Activated CD4-positive, alpha-beta memory T cell treated with anti-CD3 and anti-CD28 coated beads, Interleukin-2, amount 10 ng/mL, durations not matched to agents 7 days and 5 days (primary cell): ENCODE measurements at regions not wholly inside any gene's neighbourhood (a gene's known extent, or its start where the extent isn't known, plus 50 kb on each side); places are given as distances from the start of the nearest gene placed in this dataset.
"Not testable (repeated sequence)": the region's sequence is repeated elsewhere in the genome, so short reads cannot be mapped to it uniquely, and the experiment has no call there.

Experiments used
- CTCF ChIA-PET: fragments of 350-600 bp; sonication (Branson Sonifier 250); formaldehyde crosslinking; loops from one replicate; lab custom pipeline; 2021; ENCODE audit warnings: antibody characterized with exemption, inconsistent platforms; lab: Charles Lee
- POLR2A ChIA-PET: fragments of 350-600 bp; sonication (Branson Sonifier 250); formaldehyde crosslinking; loops from one replicate; lab custom pipeline; 2021; ENCODE audit warnings: antibody characterized with exemption; lab: Charles Lee
- DNase-seq: peaks from one replicate; pipeline ENCODE4 v3.0.0-alpha.2; 2020
- H3K27ac Mint-ChIP-seq: one replicate; pipeline ENCODE4 v1.8.0; 2021; ENCODE audit warnings: mild to moderate bottlenecking, mixed read lengths
- H3K27me3 Mint-ChIP-seq: one replicate; pipeline ENCODE4 v1.8.0; 2021; ENCODE audit warnings: mixed read lengths
- H3K36me3 Mint-ChIP-seq: one replicate; pipeline ENCODE4 v1.8.0; 2021; ENCODE audit warnings: low read depth, mixed read lengths
- H3K4me1 Mint-ChIP-seq: one replicate; pipeline ENCODE4 v1.8.0; 2021; ENCODE audit warnings: mixed read lengths
- H3K4me3 Mint-ChIP-seq: one replicate; pipeline ENCODE4 v1.8.0; 2021; ENCODE audit warnings: mild to moderate bottlenecking, mixed read lengths
- H3K9me3 Mint-ChIP-seq: one replicate; pipeline ENCODE4 v1.8.0; 2021; ENCODE audit warnings: mixed read lengths

- CTCF ChIA-PET = no interaction called here
- no peak overlapping the region for H3K27ac Mint-ChIP-seq
- no peaks in the 10 kb centered on the region for H3K36me3 Mint-ChIP-seq
- no peak overlapping the region for H3K4me3 Mint-ChIP-seq
- H3K9me3 Mint-ChIP-seq = peaks cover 3% of the 10 kb centered on the region
- no peaks in the 10 kb centered on the region for H3K4me1 Mint-ChIP-seq
- POLR2A ChIA-PET = no interaction called here
- DNase-seq = no peak
- no peaks in the 10 kb centered on the region for H3K27me3 Mint-ChIP-seq
These were observed 1301.7 kb upstream of the IGFBP7 start for GRCh38 chr4:58411904-58412303.

DNA sequence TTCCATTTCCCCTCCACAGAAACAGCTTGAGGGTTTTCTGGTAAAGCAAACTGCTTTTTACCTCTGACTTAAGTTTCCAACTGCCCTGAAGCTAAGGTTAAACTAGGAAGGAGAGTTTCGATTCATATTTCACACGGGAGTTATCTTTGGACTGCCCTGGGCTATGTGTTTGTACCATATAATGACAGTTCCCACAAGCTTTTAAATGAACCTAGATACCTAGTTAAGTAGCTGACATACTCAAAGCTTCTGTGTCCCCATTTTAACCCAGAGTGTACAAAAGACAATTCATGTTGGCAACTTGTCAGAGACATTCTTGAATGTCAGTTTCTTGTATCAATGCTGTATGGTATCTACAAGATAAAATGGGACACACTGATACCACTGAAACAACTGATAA, 1296.6 kb upstream of the IGFBP7 start:
- CTCF ChIA-PET = no interaction called here
- no peak overlapping the region for H3K27ac Mint-ChIP-seq
- no peak for DNase-seq
- POLR2A ChIA-PET = no interaction called here
- no peak overlapping the region for H3K4me3 Mint-ChIP-seq
- peaks cover 7% of the 10 kb centered on the region for H3K9me3 Mint-ChIP-seq
- no peaks in the 10 kb centered on the region for H3K4me1 Mint-ChIP-seq
- H3K36me3 Mint-ChIP-seq = no peaks in the 10 kb centered on the region
- no peaks in the 10 kb centered on the region for H3K27me3 Mint-ChIP-seq

GRCh38 chr4:58368221-58368620, 1258.0 kb upstream of the IGFBP7 start:
- Mint-ChIP-seq H3K36me3 (no peaks in the 10 kb centered on the region), H3K9me3 (peaks cover 6% of the 10 kb centered on the region)

DNA sequence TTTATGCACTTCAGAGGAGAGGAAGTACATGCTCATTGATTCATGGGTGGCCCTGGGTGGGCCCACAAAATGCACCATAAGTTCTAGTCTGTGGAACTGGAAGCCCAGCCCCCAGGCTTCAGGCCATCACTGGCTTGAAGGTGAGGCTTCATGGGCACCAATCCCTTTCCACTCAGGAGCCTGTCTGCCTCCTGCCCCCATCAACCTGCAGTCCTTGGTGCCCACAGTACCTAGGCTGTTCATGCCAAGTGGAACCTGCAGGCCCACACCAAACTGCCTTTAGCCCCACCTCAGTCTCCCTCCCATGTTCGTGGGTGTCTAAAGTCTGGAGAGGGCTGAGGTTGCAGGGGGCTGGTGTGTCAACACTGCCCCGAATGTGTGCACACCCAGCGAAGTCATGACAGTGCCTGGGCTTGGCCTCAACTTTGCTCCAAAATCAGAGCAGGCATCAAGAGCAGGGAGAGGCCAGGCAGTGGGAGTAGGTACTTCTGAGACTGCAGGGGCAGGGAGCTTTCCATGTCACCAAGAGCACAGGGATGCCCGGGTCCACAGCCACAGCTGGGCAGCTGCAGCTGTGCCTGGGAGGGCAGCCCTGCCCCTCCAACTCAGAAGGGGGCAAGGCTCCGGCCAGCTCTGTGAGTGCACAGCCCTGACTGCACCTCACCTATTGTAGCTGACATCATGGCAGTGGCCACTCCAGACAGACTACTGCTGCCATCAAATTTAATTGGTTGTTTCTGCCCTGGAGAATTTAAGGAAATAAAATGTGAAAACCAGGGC, 1250.4 kb upstream of the IGFBP7 start:
- no peaks in the 10 kb centered on the region for H3K36me3 Mint-ChIP-seq
- no peaks in the 10 kb centered on the region for H3K4me1 Mint-ChIP-seq
- POLR2A ChIA-PET = no interaction called here
- H3K9me3 Mint-ChIP-seq = peaks cover 7% of the 10 kb centered on the region
- no peak overlapping the region for H3K4me3 Mint-ChIP-seq
- DNase-seq = no peak
- H3K27me3 Mint-ChIP-seq = no peaks in the 10 kb centered on the region
- CTCF ChIA-PET = no interaction called here
- H3K27ac Mint-ChIP-seq = no peak overlapping the region

More at GRCh38 chr4:58368221-58368620, 1258.0 kb upstream of the IGFBP7 start:
- Mint-ChIP-seq H3K27ac (no peak overlapping the region), H3K4me1 (no peaks in the 10 kb centered on the region), H3K4me3 (no peak overlapping the region), H3K27me3 (no peaks in the 10 kb centered on the region)
- ChIA-PET CTCF (no interaction called here), POLR2A (no interaction called here)
- DNase-seq = no peak

GRCh38 chr4:58359590-58359989, 1249.4 kb upstream of the IGFBP7 start:
- no peak for DNase-seq
- H3K27ac Mint-ChIP-seq = no peak overlapping the region
- H3K4me3 Mint-ChIP-seq = no peak overlapping the region
- no peaks in the 10 kb centered on the region for H3K36me3 Mint-ChIP-seq
- peaks cover 7% of the 10 kb centered on the region for H3K9me3 Mint-ChIP-seq
- no peaks in the 10 kb centered on the region for H3K4me1 Mint-ChIP-seq
- CTCF ChIA-PET = no interaction called here
- POLR2A ChIA-PET = no interaction called here
- H3K27me3 Mint-ChIP-seq = no peaks in the 10 kb centered on the region

- H3K36me3 Mint-ChIP-seq = no peaks in the 10 kb centered on the region
- H3K27ac Mint-ChIP-seq = no peak overlapping the region
- no peaks in the 10 kb centered on the region for H3K27me3 Mint-ChIP-seq
- DNase-seq = no peak
- peaks cover 7% of the 10 kb centered on the region for H3K9me3 Mint-ChIP-seq
- CTCF ChIA-PET = no interaction called here
- POLR2A ChIA-PET = no interaction called here
- H3K4me3 Mint-ChIP-seq = no peak overlapping the region
- no peaks in the 10 kb centered on the region for H3K4me1 Mint-ChIP-seq
These were observed 1247.8 kb upstream of the IGFBP7 start for GRCh38 chr4:58357947-58358346.

DNA sequence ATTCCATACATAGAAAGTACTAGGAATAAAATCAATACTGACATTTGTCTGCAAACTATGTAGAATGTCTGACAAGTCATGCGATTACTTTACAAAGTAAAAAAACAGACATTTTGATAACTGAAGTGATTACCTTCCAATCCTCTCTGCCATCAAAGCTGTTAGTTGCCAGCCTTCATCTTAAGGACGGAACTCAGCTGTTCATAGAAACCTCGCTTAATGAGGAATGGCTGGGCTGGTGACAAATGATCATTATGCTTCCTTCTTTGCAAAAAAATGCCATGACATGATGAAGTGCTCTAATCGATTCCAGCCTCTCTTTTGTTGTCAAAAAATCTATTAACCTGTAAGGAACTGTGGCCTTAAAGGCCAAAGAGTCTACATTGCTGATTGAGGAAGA, 1214.9 kb upstream of the IGFBP7 start:
- no peak overlapping the region for H3K27ac Mint-ChIP-seq
- no peak for DNase-seq
- no peak overlapping the region for H3K4me3 Mint-ChIP-seq
- POLR2A ChIA-PET = no interaction called here
- H3K27me3 Mint-ChIP-seq = no peaks in the 10 kb centered on the region
- no peaks in the 10 kb centered on the region for H3K9me3 Mint-ChIP-seq
- no peaks in the 10 kb centered on the region for H3K36me3 Mint-ChIP-seq
- CTCF ChIA-PET = no interaction called here
- H3K4me1 Mint-ChIP-seq = no peaks in the 10 kb centered on the region

- peaks cover 4% of the 10 kb centered on the region for H3K9me3 Mint-ChIP-seq
- H3K4me3 Mint-ChIP-seq = no peak overlapping the region
- POLR2A ChIA-PET = no interaction called here
- no peaks in the 10 kb centered on the region for H3K4me1 Mint-ChIP-seq
- H3K27ac Mint-ChIP-seq = no peak overlapping the region
- no peaks in the 10 kb centered on the region for H3K36me3 Mint-ChIP-seq
- no peaks in the 10 kb centered on the region for H3K27me3 Mint-ChIP-seq
- no peak for DNase-seq
- CTCF ChIA-PET = no interaction called here
These were observed 1203.3 kb upstream of the IGFBP7 start for GRCh38 chr4:58313444-58313843.

DNA sequence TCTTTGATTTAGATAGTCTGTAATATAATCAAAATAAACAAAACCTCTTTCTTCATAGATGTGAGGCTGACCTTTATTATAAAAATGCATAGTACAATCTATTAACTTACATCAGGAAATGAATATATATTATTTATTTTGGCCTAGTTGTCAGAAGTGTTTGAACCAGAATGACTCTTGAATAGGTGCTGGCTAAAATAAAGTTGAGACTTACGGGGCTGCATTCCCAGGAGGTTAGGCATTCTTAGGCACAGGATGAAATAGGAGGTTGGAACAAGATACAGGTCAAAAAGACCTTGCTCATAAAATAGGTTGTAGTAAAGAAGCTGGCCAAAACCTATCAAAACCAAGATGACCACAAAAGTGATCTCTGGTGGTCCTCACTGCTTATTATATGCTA, 1193.3 kb upstream of the IGFBP7 start:
- no peak for DNase-seq
- Mint-ChIP-seq H3K4me3 (no peak overlapping the region), H3K36me3 (no peaks in the 10 kb centered on the region), H3K27ac (no peak overlapping the region), H3K9me3 (peaks cover 8% of the 10 kb centered on the region), H3K27me3 (no peaks in the 10 kb centered on the region), H3K4me1 (no peaks in the 10 kb centered on the region)
- POLR2A ChIA-PET = no interaction called here
- CTCF ChIA-PET = no interaction called here

- H3K4me1 Mint-ChIP-seq = no peaks in the 10 kb centered on the region
- H3K27ac Mint-ChIP-seq = no peak overlapping the region
- peaks cover 5% of the 10 kb centered on the region for H3K9me3 Mint-ChIP-seq
- DNase-seq = no peak
- no peaks in the 10 kb centered on the region for H3K27me3 Mint-ChIP-seq
- H3K4me3 Mint-ChIP-seq = no peak overlapping the region
- CTCF ChIA-PET = no interaction called here
- H3K36me3 Mint-ChIP-seq = no peaks in the 10 kb centered on the region
- POLR2A ChIA-PET = no interaction called here
These were observed 1191.3 kb upstream of the IGFBP7 start for GRCh38 chr4:58301376-58301999.

GRCh38 chr4:58286335-58286734, 1176.2 kb upstream of the IGFBP7 start:
- no peaks in the 10 kb centered on the region for H3K36me3 Mint-ChIP-seq
- no peak for DNase-seq
- peaks cover 3% of the 10 kb centered on the region for H3K9me3 Mint-ChIP-seq
- ChIA-PET POLR2A (no interaction called here), CTCF (no interaction called here)
- H3K4me3 Mint-ChIP-seq = no peak overlapping the region
- H3K4me1 Mint-ChIP-seq = no peaks in the 10 kb centered on the region
- H3K27ac Mint-ChIP-seq = no peak overlapping the region
- H3K27me3 Mint-ChIP-seq = no peaks in the 10 kb centered on the region

- CTCF ChIA-PET, POLR2A ChIA-PET, H3K27ac Mint-ChIP-seq, H3K4me1 Mint-ChIP-seq, H3K27me3 Mint-ChIP-seq, H3K9me3 Mint-ChIP-seq, H3K4me3 Mint-ChIP-seq, H3K36me3 Mint-ChIP-seq, DNase-seq: not testable (repeated sequence)
These were observed 1170.7 kb upstream of the IGFBP7 start for GRCh38 chr4:58280928-58281327.

DNA sequence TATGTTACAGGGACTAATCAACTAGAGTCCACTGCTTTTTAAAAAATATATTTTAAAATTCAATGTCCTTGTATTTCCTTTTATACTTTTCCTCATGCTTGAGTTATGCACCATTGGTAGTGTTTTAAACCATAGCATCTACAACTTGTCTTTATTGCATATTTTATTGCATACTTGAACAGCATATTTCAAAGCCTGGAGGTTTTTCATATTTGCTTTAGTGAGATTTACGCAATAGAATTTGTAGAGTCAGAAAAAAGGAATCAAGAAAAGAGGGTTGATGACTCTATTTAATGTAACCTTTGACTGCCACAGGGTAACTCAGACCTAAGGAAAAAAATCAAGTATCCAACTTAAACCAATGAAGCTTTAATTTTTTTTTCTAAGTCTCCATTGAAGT, 1165.7 kb upstream of the IGFBP7 start:
- Mint-ChIP-seq H3K27ac (no peak overlapping the region), H3K4me1 (no peaks in the 10 kb centered on the region), H3K4me3 (no peak overlapping the region), H3K27me3 (no peaks in the 10 kb centered on the region), H3K9me3 (peaks cover 6% of the 10 kb centered on the region), H3K36me3 (no peaks in the 10 kb centered on the region)
- POLR2A ChIA-PET = no interaction called here
- CTCF ChIA-PET = no interaction called here
- no peak for DNase-seq

- ChIA-PET POLR2A (no interaction called here), CTCF (no interaction called here)
- H3K4me3 Mint-ChIP-seq = no peak overlapping the region
- H3K36me3 Mint-ChIP-seq = no peaks in the 10 kb centered on the region
- H3K4me1 Mint-ChIP-seq = no peaks in the 10 kb centered on the region
- peaks cover 6% of the 10 kb centered on the region for H3K9me3 Mint-ChIP-seq
- H3K27me3 Mint-ChIP-seq = no peaks in the 10 kb centered on the region
- no peak overlapping the region for H3K27ac Mint-ChIP-seq
- DNase-seq = no peak
These were observed 1164.4 kb upstream of the IGFBP7 start for GRCh38 chr4:58274553-58274952.
